Ovary (tissue), 7 donors: ENCODE measurements at regions not wholly inside any gene's neighbourhood (a gene's known extent, or its start where the extent isn't known, plus 50 kb on each side); places are given as distances from the start of the nearest gene placed in this dataset.
"Not testable (repeated sequence)": the region's sequence is repeated elsewhere in the genome, so short reads cannot be mapped to it uniquely, and the experiment has no call there.

Experiments used
- DNase-seq, 5 donors: peaks; one replicate each; pipeline ENCODE4 v3.0.0-alpha.2; 2019 to 2020
- H3K27ac ChIP-seq, 2 donors: fragments of 200-600 bp; one replicate each; pipeline versions ENCODE4 v1.5.1 to v1.8.0; 2019 to 2022
- H3K27me3 ChIP-seq: fragments of 200-600 bp; one replicate; pipeline ENCODE4 v1.8.0; 2022
- H3K36me3 ChIP-seq: fragments of 200-600 bp; sonication (generic); one replicate; pipeline ENCODE4 v1.5.1; 2019
- H3K4me1 ChIP-seq: one replicate; pipeline ENCODE4 v1.8.1; 2013; ENCODE audit warnings: mild to moderate bottlenecking, moderate library complexity; ENCODE audit not compliant: insufficient read depth
- H3K4me3 ChIP-seq: fragments of 200-600 bp; sonication (generic); one replicate; pipeline ENCODE4 v1.5.1; 2017
- H3K9me3 ChIP-seq, 2 donors: fragments of 200-600 bp in 1 of 2; sonication (generic) in 1 of 2; one replicate each; pipeline versions ENCODE4 v1.5.1 to v1.8.1; 2013 to 2019; ENCODE audit warnings: mild to moderate bottlenecking in 1 of 2, moderate library complexity in 1 of 2
- EP300 ChIP-seq: sonication (generic); formaldehyde crosslinking; IDR thresholded peaks from one replicate; pipeline ENCODE4 v1.6.1; 2017; ENCODE audit warnings: antibody characterized with exemption
- POLR2A ChIP-seq: fragments of 450-650 bp; IDR thresholded peaks from one replicate; pipeline ENCODE4 v1.6.1; 2017; ENCODE audit warnings: antibody characterized with exemption, mild to moderate bottlenecking, moderate library complexity
- WGBS, 3 donors: extraction: QIAGEN DNeasy Blood & Tissue Kit in 1 of 3; methylation state at CpG; one replicate each; pipeline versions ENCODE4 v1.1.5 to v1.1.7; 2013 to 2017; 5-methylcytosine and 5-hydroxymethylcytosine counted together
- intact Hi-C, 4 donors: fragments of 100-400 bp; cut with DNase I; formaldehyde crosslinking; loops; one replicate each; pipeline versions ENCODE4 v1.11.0 to v1.15.1; 2022 to 2023
- TF ChIP-seq, protein P1 (sequence below), 3 donors: fragments of 450-650 bp in 2 of 3; fragments of 200-600 bp in 1 of 3; IDR thresholded peaks; one replicate each; pipeline versions ENCODE4 v1.5.1 to v1.8.0; 2016 to 2022; ENCODE audit warnings: antibody characterized with exemption in 3 of 3, mild to moderate bottlenecking in 1 of 3
- donor health status: DM: no; HTN: no; CAD: no; lungs with moderate emphysema.
- donor health status: DM: no; HTN: no; CAD: no.
- donor health status: Bipolar disorder and iron deficiency.
- donor health status: DM: no; HTN: no; CAD: no.
- donor health status: DM: yes; HTN: yes; CAD: no.

DNA sequence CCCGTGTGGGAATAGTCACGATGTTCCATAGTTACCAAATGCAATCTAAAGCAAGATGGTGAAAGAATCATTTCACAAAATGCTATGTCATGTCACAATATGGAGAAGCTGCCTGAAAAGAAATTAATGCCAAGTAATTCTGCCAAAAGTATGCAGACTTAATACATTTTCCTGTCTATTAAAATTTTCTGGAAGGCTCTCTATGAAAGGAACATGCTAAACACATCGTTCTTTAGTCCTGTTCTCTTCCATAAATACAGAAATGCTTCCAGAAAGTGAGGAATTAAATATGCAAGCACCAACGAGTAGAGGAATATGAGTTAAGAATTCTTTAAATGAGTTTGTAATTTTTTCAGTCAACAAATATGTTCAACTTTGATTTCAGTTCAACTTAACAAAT is 266.8 kb upstream of the CRBN start:
- intact Hi-C loops: no loop called here
- WGBS, 3 donors: 69 to 75% (median 74%) methylated on average over 4 of the region's 4 CpGs
- TF ChIP-seq EP300 (no peak), POLR2A (no peak)
- TF ChIP-seq, protein P1, sequence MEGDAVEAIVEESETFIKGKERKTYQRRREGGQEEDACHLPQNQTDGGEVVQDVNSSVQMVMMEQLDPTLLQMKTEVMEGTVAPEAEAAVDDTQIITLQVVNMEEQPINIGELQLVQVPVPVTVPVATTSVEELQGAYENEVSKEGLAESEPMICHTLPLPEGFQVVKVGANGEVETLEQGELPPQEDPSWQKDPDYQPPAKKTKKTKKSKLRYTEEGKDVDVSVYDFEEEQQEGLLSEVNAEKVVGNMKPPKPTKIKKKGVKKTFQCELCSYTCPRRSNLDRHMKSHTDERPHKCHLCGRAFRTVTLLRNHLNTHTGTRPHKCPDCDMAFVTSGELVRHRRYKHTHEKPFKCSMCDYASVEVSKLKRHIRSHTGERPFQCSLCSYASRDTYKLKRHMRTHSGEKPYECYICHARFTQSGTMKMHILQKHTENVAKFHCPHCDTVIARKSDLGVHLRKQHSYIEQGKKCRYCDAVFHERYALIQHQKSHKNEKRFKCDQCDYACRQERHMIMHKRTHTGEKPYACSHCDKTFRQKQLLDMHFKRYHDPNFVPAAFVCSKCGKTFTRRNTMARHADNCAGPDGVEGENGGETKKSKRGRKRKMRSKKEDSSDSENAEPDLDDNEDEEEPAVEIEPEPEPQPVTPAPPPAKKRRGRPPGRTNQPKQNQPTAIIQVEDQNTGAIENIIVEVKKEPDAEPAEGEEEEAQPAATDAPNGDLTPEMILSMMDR (IDR thresholded peaks at IDR 0.05): no peak

DNA sequence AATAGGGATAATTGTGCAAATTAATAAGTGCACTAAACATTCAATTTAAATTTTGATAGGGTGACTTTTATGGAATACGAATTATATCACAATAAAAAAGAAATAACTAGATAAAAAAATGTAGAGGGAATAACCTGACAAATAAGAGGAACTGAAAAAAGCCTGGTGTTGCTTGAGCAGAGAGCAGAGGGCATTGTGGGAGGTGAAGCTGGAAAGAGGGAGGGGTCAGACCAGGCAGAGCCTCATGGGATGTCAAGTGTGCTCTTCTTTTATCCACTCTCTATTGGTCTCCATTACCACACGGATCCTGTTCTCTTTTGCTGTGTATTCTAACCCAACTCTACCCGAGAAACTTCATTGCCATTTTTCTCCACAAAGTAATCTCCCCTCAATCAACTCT is 264.0 kb upstream of the CRBN start:
- Histone ChIP-seq H3K27ac (no peak overlapping the region), H3K27me3 (no peaks in the 10 kb centered on the region), H3K4me1 (no peaks in the 10 kb centered on the region), H3K4me3 (no peak overlapping the region), H3K9me3 (no peaks in the 10 kb centered on the region), H3K36me3 (no peaks in the 10 kb centered on the region)
- intact Hi-C loops: no loop called here
- no peak for TF ChIP-seq POLR2A
- TF ChIP-seq EP300: no peak
- TF ChIP-seq, protein P1 (IDR thresholded peaks at IDR 0.05): no peak
- WGBS, 3 donors: 81 to 85% (median 84%) methylated on average over 3 of the region's 3 CpGs
- no peak for DNase-seq

More for the DNA sequence above, 266.8 kb upstream of the CRBN start:
- Histone ChIP-seq H3K36me3 (no peaks in the 10 kb centered on the region), H3K4me1 (no peaks in the 10 kb centered on the region), H3K27ac (no peak overlapping the region), H3K27me3 (no peaks in the 10 kb centered on the region), H3K9me3 (no peaks in the 10 kb centered on the region), H3K4me3 (no peak overlapping the region)
- no peak for DNase-seq

DNA sequence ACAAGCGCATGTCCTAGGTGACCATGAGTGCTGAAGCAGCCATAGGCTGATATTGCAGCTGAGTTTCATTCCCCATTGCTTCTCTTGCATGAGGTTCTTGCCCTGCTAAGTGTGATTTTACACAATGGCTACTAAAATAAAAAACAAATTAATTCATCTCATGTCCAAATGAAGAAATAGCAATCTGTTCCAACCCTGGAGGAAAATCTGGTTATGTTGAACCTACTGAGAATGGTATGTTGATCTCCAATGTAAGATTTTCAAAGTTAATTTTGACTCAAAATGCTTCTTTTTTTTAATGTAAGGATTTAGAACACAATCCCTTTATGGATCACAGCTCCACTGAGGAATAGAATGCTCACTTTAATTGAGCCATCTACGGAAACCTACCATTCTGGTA is 254.2 kb upstream of the CRBN start:
- DNase-seq: no peak
- Histone ChIP-seq H3K9me3 (no peaks in the 10 kb centered on the region), H3K4me1 (no peaks in the 10 kb centered on the region), H3K27ac (no peak overlapping the region), H3K36me3 (no peaks in the 10 kb centered on the region), H3K4me3 (no peak overlapping the region), H3K27me3 (no peaks in the 10 kb centered on the region)
- WGBS, 3 donors: 91 to 93% (median 92%) methylated on average over 2 of the region's 2 CpGs
- no peak for TF ChIP-seq POLR2A
- TF ChIP-seq EP300: no peak
- TF ChIP-seq, protein P1 (IDR thresholded peaks at IDR 0.05): no peak
- intact Hi-C loops: no loop called here

DNA sequence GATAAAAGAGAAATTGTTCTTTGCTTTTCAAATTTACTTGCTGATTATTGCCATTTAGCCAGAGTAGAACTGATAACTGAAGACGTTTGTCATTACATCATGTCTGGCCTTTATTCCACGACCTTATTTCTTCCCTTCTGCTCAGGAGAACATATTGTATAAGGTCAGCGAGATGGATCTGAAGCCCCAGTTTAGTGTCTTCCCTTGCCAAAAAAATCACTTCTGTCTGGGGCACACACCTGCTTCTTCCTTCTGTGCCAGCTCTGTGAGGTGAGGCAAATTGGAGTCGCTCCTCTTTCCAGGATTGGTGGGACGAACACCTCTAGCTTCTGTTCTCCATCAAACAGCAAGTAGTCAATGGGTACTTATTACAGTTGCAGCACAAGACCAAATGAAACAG is 250.3 kb upstream of the CRBN start:
- no peaks in the 10 kb centered on the region for H3K36me3 ChIP-seq
- WGBS, 3 donors: 49 to 66% (median 64%) methylated on average over 5 of the region's 5 CpGs
- no peaks in the 10 kb centered on the region for H3K27me3 ChIP-seq
- H3K4me1 ChIP-seq: no peaks in the 10 kb centered on the region
- TF ChIP-seq, protein P1 (IDR thresholded peaks at IDR 0.05): no peak
- no peak for TF ChIP-seq EP300
- no peak for TF ChIP-seq POLR2A
- DNase-seq: no peak
- no peak overlapping the region for H3K27ac ChIP-seq
- no peak overlapping the region for H3K4me3 ChIP-seq
- no peaks in the 10 kb centered on the region for H3K9me3 ChIP-seq
- intact Hi-C loops: no loop called here

DNA sequence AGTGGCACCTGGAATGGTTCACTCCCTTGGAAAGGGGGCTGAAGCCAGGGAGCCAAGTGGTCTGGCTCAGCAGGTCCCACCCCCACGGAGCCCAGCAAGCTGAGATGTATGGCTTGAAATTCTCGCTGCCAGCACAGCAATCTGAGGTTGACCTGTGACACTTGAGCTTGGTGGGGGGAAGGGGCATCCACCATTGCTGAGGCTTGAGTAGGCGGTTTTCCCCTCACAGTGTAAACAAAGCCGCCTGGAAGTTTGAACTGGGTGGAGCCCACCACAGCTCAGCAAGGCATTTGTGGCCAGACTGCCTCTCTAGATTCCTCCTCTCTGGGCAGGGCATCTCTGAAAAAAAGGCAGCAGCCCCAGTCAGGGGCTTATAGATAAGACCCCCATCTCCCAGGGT is 228.2 kb upstream of the CRBN start:
- H3K27me3 ChIP-seq, H3K27ac ChIP-seq, H3K36me3 ChIP-seq, H3K4me3 ChIP-seq, H3K4me1 ChIP-seq, intact Hi-C loops, H3K9me3 ChIP-seq, DNase-seq: not testable (repeated sequence)
- 35 to 43% (median 42%) methylated on average over 4 of the region's 4 CpGs for WGBS, 3 donors
